Erythroblast (primary cell): ENCODE measurements at regions not wholly inside any gene's neighbourhood (a gene's known extent, or its start where the extent isn't known, plus 50 kb on each side); places are given as distances from the start of the nearest gene placed in this dataset.

ENCODE experiments used
- GATA1 ChIP-seq: IDR thresholded peaks from 2 replicates; pipeline ENCODE4 v1.6.1; 2011; ENCODE audit warnings: low read depth, mild to moderate bottlenecking, control low read depth, low read length, moderate library complexity
- POLR2A ChIP-seq: IDR thresholded peaks from 2 replicates; pipeline ENCODE4 v1.6.1; 2011; ENCODE audit warnings: mild to moderate bottlenecking, low read length

GRCh38 chr10:131814567-131815265 is 86.1 kb upstream of the PPP2R2D start:
- TF ChIP-seq POLR2A (no peak), GATA1 (no peak)
